Esophagus squamous epithelium (tissue), 4 donors: ENCODE measurements at regions not wholly inside any gene's neighbourhood (a gene's known extent, or its start where the extent isn't known, plus 50 kb on each side); places are given as distances from the start of the nearest gene placed in this dataset.

ENCODE experiments used
- CTCF ChIP-seq, 6 experiments: fragments of 450-650 bp in 4 of 6; fragments of 200-600 bp in 2 of 6; sonication (generic) in 2 of 6; IDR thresholded peaks; one replicate each; pipeline ENCODE4 v1.5.1; 2016 to 2019; ENCODE audit warnings: antibody characterized with exemption in 6 of 6, mild to moderate bottlenecking in 4 of 6, moderate library complexity in 4 of 6
- POLR2A ChIP-seq, 4 donors: fragments of 450-650 bp; IDR thresholded peaks; one replicate each; pipeline ENCODE4 v1.6.1; 2017; ENCODE audit warnings: antibody characterized with exemption in 4 of 4, mild to moderate bottlenecking in 4 of 4, moderate library complexity in 3 of 4

- TF ChIP-seq POLR2A (IDR thresholded peaks at IDR 0.05) (no peak), CTCF (IDR thresholded peaks at IDR 0.05) (no peak)
Observed at GRCh38 chr6:135640048-135640447, 142.5 kb upstream of the AHI1 start.
